ENCODE measurements at regions not wholly inside any gene's neighbourhood (a gene's known extent, or its start where the extent isn't known, plus 50 kb on each side); places are given as distances from the start of the nearest gene placed in this dataset.
"Not testable (repeated sequence)": the region's sequence is repeated elsewhere in the genome, so short reads cannot be mapped to it uniquely, and the experiment has no call there.

- no peak for DNase-seq (ENCODE audit: low spot score)
- H3K36me3 Mint-ChIP-seq, result no peaks in the 10 kb centered on the region
- no peaks in the 10 kb centered on the region for H3K9me3 Mint-ChIP-seq
- ChIA-PET POLR2A (no interaction called here), CTCF (no interaction called here)
- H3K27me3 Mint-ChIP-seq (ENCODE audit: low read depth), result no peaks in the 10 kb centered on the region
- no peak for ATAC-seq
- H3K4me1 Mint-ChIP-seq, result peaks cover 11% of the 10 kb centered on the region
- TF ChIP-seq TCF7 (CRISPR knock-in tag; IDR thresholded peaks at IDR 0.05; ENCODE audit: low read depth), result no peak
- no peak for TF ChIP-seq ZBTB43 (CRISPR knock-in tag; IDR thresholded peaks at IDR 0.05)
- no peak for TF ChIP-seq CREM (CRISPR knock-in tag; IDR thresholded peaks at IDR 0.05)
- TF ChIP-seq, protein P1, sequence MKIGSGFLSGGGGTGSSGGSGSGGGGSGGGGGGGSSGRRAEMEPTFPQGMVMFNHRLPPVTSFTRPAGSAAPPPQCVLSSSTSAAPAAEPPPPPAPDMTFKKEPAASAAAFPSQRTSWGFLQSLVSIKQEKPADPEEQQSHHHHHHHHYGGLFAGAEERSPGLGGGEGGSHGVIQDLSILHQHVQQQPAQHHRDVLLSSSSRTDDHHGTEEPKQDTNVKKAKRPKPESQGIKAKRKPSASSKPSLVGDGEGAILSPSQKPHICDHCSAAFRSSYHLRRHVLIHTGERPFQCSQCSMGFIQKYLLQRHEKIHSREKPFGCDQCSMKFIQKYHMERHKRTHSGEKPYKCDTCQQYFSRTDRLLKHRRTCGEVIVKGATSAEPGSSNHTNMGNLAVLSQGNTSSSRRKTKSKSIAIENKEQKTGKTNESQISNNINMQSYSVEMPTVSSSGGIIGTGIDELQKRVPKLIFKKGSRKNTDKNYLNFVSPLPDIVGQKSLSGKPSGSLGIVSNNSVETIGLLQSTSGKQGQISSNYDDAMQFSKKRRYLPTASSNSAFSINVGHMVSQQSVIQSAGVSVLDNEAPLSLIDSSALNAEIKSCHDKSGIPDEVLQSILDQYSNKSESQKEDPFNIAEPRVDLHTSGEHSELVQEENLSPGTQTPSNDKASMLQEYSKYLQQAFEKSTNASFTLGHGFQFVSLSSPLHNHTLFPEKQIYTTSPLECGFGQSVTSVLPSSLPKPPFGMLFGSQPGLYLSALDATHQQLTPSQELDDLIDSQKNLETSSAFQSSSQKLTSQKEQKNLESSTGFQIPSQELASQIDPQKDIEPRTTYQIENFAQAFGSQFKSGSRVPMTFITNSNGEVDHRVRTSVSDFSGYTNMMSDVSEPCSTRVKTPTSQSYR (CRISPR knock-in tag; IDR thresholded peaks at IDR 0.05), result no peak
- no peak for TF ChIP-seq JAZF1 (CRISPR knock-in tag; IDR thresholded peaks at IDR 0.05)
- no peak for TF ChIP-seq ZNF423 (CRISPR knock-in tag; IDR thresholded peaks at IDR 0.05)
- TF ChIP-seq, protein P2, sequence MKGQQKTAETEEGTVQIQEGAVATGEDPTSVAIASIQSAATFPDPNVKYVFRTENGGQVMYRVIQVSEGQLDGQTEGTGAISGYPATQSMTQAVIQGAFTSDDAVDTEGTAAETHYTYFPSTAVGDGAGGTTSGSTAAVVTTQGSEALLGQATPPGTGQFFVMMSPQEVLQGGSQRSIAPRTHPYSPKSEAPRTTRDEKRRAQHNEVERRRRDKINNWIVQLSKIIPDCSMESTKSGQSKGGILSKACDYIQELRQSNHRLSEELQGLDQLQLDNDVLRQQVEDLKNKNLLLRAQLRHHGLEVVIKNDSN (CRISPR knock-in tag; IDR thresholded peaks at IDR 0.05), result no peak
- TF ChIP-seq SMAD4 (CRISPR knock-in tag; IDR thresholded peaks at IDR 0.05), result no peak
- no peak for TF ChIP-seq ELF4 (CRISPR knock-in tag; IDR thresholded peaks at IDR 0.05; ENCODE audit: low read depth)
- no peak for TF ChIP-seq ZNF263 (CRISPR knock-in tag; IDR thresholded peaks at IDR 0.05; ENCODE audit: low read depth)
- no peak for TF ChIP-seq E2F5 (CRISPR knock-in tag; IDR thresholded peaks at IDR 0.05)
- no peak for TF ChIP-seq ESRRA (CRISPR knock-in tag; IDR thresholded peaks at IDR 0.05; ENCODE audit: borderline replicate concordance)
- no peak for TF ChIP-seq JUN (CRISPR knock-in tag; IDR thresholded peaks at IDR 0.05)
- no peak for TF ChIP-seq MAX (CRISPR knock-in tag; IDR thresholded peaks at IDR 0.05)
- TF ChIP-seq, protein P3, sequence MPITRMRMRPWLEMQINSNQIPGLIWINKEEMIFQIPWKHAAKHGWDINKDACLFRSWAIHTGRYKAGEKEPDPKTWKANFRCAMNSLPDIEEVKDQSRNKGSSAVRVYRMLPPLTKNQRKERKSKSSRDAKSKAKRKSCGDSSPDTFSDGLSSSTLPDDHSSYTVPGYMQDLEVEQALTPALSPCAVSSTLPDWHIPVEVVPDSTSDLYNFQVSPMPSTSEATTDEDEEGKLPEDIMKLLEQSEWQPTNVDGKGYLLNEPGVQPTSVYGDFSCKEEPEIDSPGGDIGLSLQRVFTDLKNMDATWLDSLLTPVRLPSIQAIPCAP (CRISPR knock-in tag; IDR thresholded peaks at IDR 0.05), result no peak
- no peak for TF ChIP-seq ZNF138 (CRISPR knock-in tag; conservative IDR thresholded peaks at IDR 0.05)
- no peak for TF ChIP-seq ZNF416 (CRISPR knock-in tag; IDR thresholded peaks at IDR 0.05)
- TF ChIP-seq, protein P4, sequence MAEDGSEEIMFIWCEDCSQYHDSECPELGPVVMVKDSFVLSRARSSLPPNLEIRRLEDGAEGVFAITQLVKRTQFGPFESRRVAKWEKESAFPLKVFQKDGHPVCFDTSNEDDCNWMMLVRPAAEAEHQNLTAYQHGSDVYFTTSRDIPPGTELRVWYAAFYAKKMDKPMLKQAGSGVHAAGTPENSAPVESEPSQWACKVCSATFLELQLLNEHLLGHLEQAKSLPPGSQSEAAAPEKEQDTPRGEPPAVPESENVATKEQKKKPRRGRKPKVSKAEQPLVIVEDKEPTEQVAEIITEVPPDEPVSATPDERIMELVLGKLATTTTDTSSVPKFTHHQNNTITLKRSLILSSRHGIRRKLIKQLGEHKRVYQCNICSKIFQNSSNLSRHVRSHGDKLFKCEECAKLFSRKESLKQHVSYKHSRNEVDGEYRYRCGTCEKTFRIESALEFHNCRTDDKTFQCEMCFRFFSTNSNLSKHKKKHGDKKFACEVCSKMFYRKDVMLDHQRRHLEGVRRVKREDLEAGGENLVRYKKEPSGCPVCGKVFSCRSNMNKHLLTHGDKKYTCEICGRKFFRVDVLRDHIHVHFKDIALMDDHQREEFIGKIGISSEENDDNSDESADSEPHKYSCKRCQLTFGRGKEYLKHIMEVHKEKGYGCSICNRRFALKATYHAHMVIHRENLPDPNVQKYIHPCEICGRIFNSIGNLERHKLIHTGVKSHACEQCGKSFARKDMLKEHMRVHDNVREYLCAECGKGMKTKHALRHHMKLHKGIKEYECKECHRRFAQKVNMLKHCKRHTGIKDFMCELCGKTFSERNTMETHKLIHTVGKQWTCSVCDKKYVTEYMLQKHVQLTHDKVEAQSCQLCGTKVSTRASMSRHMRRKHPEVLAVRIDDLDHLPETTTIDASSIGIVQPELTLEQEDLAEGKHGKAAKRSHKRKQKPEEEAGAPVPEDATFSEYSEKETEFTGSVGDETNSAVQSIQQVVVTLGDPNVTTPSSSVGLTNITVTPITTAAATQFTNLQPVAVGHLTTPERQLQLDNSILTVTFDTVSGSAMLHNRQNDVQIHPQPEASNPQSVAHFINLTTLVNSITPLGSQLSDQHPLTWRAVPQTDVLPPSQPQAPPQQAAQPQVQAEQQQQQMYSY (CRISPR knock-in tag; IDR thresholded peaks at IDR 0.05), result no peak
- TF ChIP-seq, protein P5, sequence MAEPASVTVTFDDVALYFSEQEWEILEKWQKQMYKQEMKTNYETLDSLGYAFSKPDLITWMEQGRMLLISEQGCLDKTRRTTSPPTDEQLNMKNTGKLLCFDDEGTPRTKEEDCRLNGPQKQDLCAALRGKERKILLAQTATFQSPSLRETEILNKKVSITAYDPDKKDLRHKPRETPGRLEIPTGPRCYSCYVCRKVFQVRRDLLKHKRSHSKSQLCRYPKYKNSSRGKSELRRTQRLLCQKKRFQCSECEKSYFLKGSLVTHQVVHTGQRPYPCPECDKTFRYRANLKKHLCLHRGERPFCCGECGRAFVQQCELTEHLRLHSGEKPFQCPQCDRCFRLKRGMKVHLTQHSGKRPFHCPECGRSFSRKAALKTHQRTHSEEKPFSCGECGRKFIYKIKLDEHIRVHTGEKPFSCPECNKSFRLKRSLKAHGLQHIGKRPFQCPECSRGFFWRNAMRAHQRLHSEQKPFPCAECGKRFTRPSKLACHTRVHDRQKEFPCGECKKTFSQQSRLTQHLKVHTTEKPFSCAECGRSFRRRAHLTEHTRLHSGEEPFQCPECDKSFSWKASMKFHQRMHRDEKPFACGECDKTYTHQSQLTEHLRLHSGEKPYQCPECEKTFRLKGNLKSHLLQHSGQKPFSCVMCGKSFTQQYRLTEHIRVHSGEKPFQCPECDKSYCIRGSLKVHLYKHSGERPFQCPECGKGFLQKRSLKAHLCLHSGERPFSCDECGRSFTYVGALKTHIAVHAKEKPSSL (CRISPR knock-in tag; conservative IDR thresholded peaks at IDR 0.05), result no peak
- no peak for TF ChIP-seq EMX1 (CRISPR knock-in tag; IDR thresholded peaks at IDR 0.05)
- H3K27ac Mint-ChIP-seq, result no peak overlapping the region
- no peak overlapping the region for H3K4me3 Mint-ChIP-seq
These were observed 66.5 kb upstream of the IL1RAPL1 start for GRCh38 chrX:28520786-28521185.

DNA sequence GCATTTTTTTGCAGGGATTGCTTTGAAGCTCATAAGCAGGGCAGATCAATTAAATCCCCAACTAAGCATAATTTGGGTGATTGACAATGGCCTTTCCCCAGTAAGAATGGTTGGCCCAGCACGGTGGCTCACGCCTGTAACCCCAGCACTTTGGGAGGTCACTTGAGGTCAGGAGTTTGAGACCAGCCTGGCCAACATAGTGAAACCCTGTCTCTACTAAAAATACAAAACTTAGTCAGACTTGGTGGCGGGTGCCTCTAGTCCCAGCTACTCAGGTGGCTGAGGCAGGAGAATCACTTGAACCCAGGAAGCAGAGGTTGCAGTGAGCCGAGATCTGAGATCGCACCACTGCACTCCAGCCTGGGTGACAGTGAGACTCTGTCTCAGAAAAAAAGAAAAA is 58.9 kb upstream of the IL1RAPL1 start:
- H3K27ac Mint-ChIP-seq, result not testable (repeated sequence)

More for the DNA sequence above, 58.9 kb upstream of the IL1RAPL1 start:
- H3K4me3 Mint-ChIP-seq; H3K4me1 Mint-ChIP-seq; H3K36me3 Mint-ChIP-seq; CTCF ChIA-PET; H3K9me3 Mint-ChIP-seq; ATAC-seq; DNase-seq (ENCODE audit: low spot score); H3K27me3 Mint-ChIP-seq (ENCODE audit: low read depth): not testable (repeated sequence)
- POLR2A ChIA-PET, result interaction anchor here (0.7 kb wide), 1 partner anchor 42 kb away, joined by 3 read pairs; no protein-coding TSS in a partner anchor

Measured in WTC11 (cell line).